ENCODE measurements at regions not wholly inside any gene's neighbourhood (a gene's known extent, or its start where the extent isn't known, plus 50 kb on each side); places are given as distances from the start of the nearest gene placed in this dataset.
"Not testable (repeated sequence)": the region's sequence is repeated elsewhere in the genome, so short reads cannot be mapped to it uniquely, and the experiment has no call there.

- CTCF ChIA-PET, result interaction anchor here (1.4 kb wide), 1 partner anchor 122 kb away, joined by 3 read pairs; no protein-coding TSS in a partner anchor
- POLR2A ChIA-PET, result no interaction called here
Measured at GRCh38 chr1:157371221-157371620, 181.1 kb downstream of the FCRL5 start.

GRCh38 chr1:157370698-157371097 lies 181.6 kb downstream of the FCRL5 start:
- ChIA-PET CTCF (interaction anchor here (1.4 to 1.6 kb wide), 2 partner anchors 119 to 123 kb away, joined by 3 to 6 read pairs; no protein-coding TSS in a partner anchor), POLR2A (no interaction called here)

- ChIA-PET POLR2A (no interaction called here), CTCF (interaction anchor here (1.0 to 1.6 kb wide), 3 partner anchors 75 to 124 kb away, joined by 3 to 6 read pairs (median 3); no protein-coding TSS in a partner anchor)
Measured at GRCh38 chr1:157369808-157370521, 182.3 kb downstream of the FCRL5 start.

- CTCF ChIA-PET, POLR2A ChIA-PET: not testable (repeated sequence)
Measured at GRCh38 chr1:157368941-157369340, 183.4 kb downstream of the FCRL5 start.

GRCh38 chr1:157368363-157368762 lies 184.0 kb downstream of the FCRL5 start:
- POLR2A ChIA-PET, result no interaction called here
- CTCF ChIA-PET, result no interaction called here

- ChIA-PET CTCF (no interaction called here), POLR2A (no interaction called here)
Measured at GRCh38 chr1:157367870-157368269, 184.4 kb downstream of the FCRL5 start.

- ChIA-PET CTCF (no interaction called here), POLR2A (no interaction called here)
Measured at GRCh38 chr1:157367091-157367739, 185.1 kb downstream of the FCRL5 start.

GRCh38 chr1:157364612-157365011 lies 187.7 kb downstream of the FCRL5 start:
- ChIA-PET POLR2A (interaction anchor here (0.7 kb wide), 1 partner anchor 327 kb away, joined by 3 read pairs; no protein-coding TSS in a partner anchor), CTCF (no interaction called here)

GRCh38 chr1:157363660-157364140 lies 188.6 kb downstream of the FCRL5 start:
- ChIA-PET POLR2A (interaction anchor here (0.7 kb wide), 1 partner anchor 328 kb away, joined by 3 read pairs; no protein-coding TSS in a partner anchor), CTCF (interaction anchor here (0.6 kb wide), 1 partner anchor 751 kb away, joined by 3 read pairs; no protein-coding TSS in a partner anchor)

GRCh38 chr1:157360023-157360390 lies 192.3 kb downstream of the FCRL5 start:
- POLR2A ChIA-PET, result no interaction called here
- CTCF ChIA-PET, result interaction anchor here (0.5 kb wide), 1 partner anchor 200 kb away, joined by 5 read pairs; no protein-coding TSS in a partner anchor

- POLR2A ChIA-PET, result no interaction called here
- CTCF ChIA-PET, result no interaction called here
Measured at GRCh38 chr1:157359314-157360022, 192.8 kb downstream of the FCRL5 start.

GRCh38 chr1:157357111-157357510 lies 195.2 kb downstream of the FCRL5 start:
- CTCF ChIA-PET, result no interaction called here
- POLR2A ChIA-PET, result no interaction called here

GRCh38 chr1:157356601-157357000 lies 195.7 kb downstream of the FCRL5 start:
- ChIA-PET POLR2A (no interaction called here), CTCF (no interaction called here)

GRCh38 chr1:157353546-157353945 lies 198.8 kb downstream of the FCRL5 start:
- POLR2A ChIA-PET, result no interaction called here
- CTCF ChIA-PET, result no interaction called here

- ChIA-PET POLR2A (no interaction called here), CTCF (no interaction called here)
Measured at GRCh38 chr1:157352817-157353408, 199.4 kb downstream of the FCRL5 start.

GRCh38 chr1:157352216-157352615 lies 200.1 kb downstream of the FCRL5 start:
- POLR2A ChIA-PET, result no interaction called here
- CTCF ChIA-PET, result no interaction called here

- POLR2A ChIA-PET, CTCF ChIA-PET: not testable (repeated sequence)
Measured at GRCh38 chr1:157351800-157352199, 200.5 kb downstream of the FCRL5 start.

- ChIA-PET CTCF (no interaction called here), POLR2A (no interaction called here)
Measured at GRCh38 chr1:157348538-157349480, 203.5 kb downstream of the FCRL5 start.

GRCh38 chr1:157347506-157347905 lies 204.8 kb downstream of the FCRL5 start:
- POLR2A ChIA-PET, result no interaction called here
- CTCF ChIA-PET, result no interaction called here
